A549 (cell line): ENCODE measurements at regions not wholly inside any gene's neighbourhood (a gene's known extent, or its start where the extent isn't known, plus 50 kb on each side); places are given as distances from the start of the nearest gene placed in this dataset.

ENCODE experiments used
- EP300 ChIP-seq, 2 experiments: fragments of >200 bp; sonication (Bioruptor Twin); formaldehyde crosslinking; IDR thresholded peaks; 2 replicates in 1 of 2; 3 replicates in 1 of 2; pipeline ENCODE4 v1.6.1; 2016 to 2017
- GATA3 ChIP-seq: IDR thresholded peaks from 2 replicates; pipeline ENCODE4 v1.6.1; 2012; ENCODE audit warnings: borderline replicate concordance
- HOXB5 ChIP-seq: fragments of 250-450 bp; sonication (Bioruptor Pico); IDR thresholded peaks from 2 replicates; pipeline ENCODE4 v1.5.0; 2020; ENCODE audit warnings: mild to moderate bottlenecking, moderate library complexity
- MAFK ChIP-seq: fragments of 450-650 bp; IDR thresholded peaks from 2 replicates; pipeline ENCODE4 v1.6.1; 2014; ENCODE audit not compliant: partially characterized antibody
- NFE2L2 ChIP-seq: fragments of 150-350 bp; conservative IDR thresholded peaks from 2 replicates; pipeline ENCODE4 v1.6.1; 2014; ENCODE audit warnings: low read length
- POLR2A ChIP-seq: IDR thresholded peaks from 2 replicates; pipeline ENCODE4 v1.6.1; 2012; ENCODE audit warnings: mild to moderate bottlenecking, low read length
- TF ChIP-seq, protein P1 (sequence below): fragments of >200 bp; sonication (Bioruptor Twin); formaldehyde crosslinking; IDR thresholded peaks from 3 replicates; pipeline ENCODE4 v1.5.1; 2016
- TF ChIP-seq, protein P2 (sequence below): IDR thresholded peaks from 2 replicates; pipeline ENCODE4 v1.6.1; 2012
- TF ChIP-seq, protein P3 (sequence below): fragments of 150-350 bp; IDR thresholded peaks from 2 replicates; pipeline ENCODE4 v1.6.1; 2014; ENCODE audit warnings: low read depth, mild to moderate bottlenecking, low read length

DNA sequence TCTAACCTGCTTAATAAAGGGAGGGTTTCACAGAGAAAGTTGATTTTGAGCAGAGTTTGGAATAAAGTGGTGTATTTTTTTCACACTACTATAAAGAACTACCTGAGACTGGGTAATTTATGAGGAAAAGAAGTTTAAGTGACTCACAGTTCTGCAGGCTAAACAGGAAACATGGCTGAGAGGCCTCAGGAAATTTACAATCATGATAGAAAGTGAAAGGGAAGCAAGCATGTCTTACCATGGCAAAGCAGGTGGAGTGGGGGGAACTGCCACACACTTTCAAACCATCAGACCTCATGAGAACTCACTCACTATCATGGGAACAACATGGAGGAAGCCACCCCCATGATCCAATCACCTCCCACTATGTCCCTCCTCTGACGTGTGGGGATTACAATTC lies 546.7 kb downstream of the EPHA4 start:
- TF ChIP-seq NFE2L2 (no peak), HOXB5 (CRISPR knock-in tag) (no peak), MAFK (no peak), POLR2A (no peak), GATA3 (no peak), EP300 (IDR thresholded peaks at IDR 0.05) (no peak)
- TF ChIP-seq, protein P1, sequence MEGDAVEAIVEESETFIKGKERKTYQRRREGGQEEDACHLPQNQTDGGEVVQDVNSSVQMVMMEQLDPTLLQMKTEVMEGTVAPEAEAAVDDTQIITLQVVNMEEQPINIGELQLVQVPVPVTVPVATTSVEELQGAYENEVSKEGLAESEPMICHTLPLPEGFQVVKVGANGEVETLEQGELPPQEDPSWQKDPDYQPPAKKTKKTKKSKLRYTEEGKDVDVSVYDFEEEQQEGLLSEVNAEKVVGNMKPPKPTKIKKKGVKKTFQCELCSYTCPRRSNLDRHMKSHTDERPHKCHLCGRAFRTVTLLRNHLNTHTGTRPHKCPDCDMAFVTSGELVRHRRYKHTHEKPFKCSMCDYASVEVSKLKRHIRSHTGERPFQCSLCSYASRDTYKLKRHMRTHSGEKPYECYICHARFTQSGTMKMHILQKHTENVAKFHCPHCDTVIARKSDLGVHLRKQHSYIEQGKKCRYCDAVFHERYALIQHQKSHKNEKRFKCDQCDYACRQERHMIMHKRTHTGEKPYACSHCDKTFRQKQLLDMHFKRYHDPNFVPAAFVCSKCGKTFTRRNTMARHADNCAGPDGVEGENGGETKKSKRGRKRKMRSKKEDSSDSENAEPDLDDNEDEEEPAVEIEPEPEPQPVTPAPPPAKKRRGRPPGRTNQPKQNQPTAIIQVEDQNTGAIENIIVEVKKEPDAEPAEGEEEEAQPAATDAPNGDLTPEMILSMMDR: no peak
- TF ChIP-seq, protein P2, sequence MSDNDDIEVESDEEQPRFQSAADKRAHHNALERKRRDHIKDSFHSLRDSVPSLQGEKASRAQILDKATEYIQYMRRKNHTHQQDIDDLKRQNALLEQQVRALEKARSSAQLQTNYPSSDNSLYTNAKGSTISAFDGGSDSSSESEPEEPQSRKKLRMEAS: no peak
- TF ChIP-seq, protein P3, sequence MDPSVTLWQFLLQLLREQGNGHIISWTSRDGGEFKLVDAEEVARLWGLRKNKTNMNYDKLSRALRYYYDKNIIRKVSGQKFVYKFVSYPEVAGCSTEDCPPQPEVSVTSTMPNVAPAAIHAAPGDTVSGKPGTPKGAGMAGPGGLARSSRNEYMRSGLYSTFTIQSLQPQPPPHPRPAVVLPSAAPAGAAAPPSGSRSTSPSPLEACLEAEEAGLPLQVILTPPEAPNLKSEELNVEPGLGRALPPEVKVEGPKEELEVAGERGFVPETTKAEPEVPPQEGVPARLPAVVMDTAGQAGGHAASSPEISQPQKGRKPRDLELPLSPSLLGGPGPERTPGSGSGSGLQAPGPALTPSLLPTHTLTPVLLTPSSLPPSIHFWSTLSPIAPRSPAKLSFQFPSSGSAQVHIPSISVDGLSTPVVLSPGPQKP: no peak
